Left renal cortex interstitium (tissue), 4 donors: ENCODE measurements at regions not wholly inside any gene's neighbourhood (a gene's known extent, or its start where the extent isn't known, plus 50 kb on each side); places are given as distances from the start of the nearest gene placed in this dataset.
"Not testable (repeated sequence)": the region's sequence is repeated elsewhere in the genome, so short reads cannot be mapped to it uniquely, and the experiment has no call there.

Experiments used
- DNase-seq, 4 donors: peaks; one replicate each; pipeline ENCODE4 v3.0.0-alpha.2; 2013; ENCODE audit warnings: low read depth in 4 of 4, low spot score in 2 of 4, missing footprints in 1 of 4

- no peak for DNase-seq
Measured at GRCh38 chr10:56298941-56299340, 62.1 kb downstream of the ZWINT start.

DNA sequence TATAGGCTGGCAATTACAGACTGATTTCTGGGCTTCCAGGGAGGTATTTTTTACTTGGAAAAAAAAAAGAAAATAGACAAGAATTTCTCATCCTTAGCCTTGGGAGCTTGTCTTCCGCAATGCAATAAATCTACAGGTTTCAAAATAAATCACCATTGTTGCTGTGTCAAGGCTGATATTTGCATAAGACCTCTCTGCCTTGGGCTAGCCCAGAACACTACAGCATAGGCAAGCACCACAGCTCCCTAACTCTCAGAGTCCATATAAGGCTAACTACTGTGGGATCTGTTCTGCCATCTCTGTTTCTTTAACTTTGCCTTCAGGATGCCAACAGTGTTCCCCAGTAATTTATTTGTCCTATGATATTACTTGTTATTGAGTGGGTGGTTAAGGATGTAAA is 64.4 kb downstream of the ZWINT start:
- no peak for DNase-seq

DNA sequence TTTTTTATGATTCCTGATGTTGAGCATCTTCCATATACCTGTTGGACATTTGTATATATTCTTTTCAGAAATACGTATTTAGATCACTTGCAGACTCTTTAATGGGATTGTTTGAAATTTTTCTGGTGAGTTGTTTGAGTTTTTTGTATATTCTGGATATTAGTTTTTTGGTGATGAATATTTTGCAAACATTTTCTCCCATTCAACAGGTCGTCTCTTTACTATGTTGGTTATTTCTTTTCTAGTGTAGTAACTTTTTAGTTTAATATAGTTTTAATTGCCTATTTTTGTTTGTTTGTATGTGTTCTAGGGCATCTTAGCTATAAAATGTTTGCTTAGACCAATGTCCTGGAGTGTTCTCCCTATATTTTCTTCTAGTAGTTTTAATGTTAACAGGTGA is 72.7 kb downstream of the ZWINT start:
- DNase-seq: no peak

DNA sequence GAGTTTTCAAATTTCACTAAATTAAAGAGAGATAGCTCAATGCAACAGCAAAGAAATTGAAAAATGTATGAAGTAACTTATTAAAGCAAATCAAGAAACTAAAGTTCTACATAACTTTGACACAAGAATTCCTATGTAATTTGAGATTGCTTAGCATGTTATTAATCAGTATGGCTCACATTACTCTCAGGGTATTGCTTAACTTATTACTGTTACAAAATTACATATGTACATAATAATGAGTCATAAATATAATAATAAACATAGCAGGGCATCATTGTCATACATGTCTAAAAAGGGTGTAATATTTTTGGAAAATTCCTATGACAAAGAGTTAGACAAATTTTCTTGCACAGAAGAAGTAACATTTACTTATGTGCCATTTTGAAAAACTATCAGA is 75.0 kb downstream of the ZWINT start:
- DNase-seq: no peak

DNA sequence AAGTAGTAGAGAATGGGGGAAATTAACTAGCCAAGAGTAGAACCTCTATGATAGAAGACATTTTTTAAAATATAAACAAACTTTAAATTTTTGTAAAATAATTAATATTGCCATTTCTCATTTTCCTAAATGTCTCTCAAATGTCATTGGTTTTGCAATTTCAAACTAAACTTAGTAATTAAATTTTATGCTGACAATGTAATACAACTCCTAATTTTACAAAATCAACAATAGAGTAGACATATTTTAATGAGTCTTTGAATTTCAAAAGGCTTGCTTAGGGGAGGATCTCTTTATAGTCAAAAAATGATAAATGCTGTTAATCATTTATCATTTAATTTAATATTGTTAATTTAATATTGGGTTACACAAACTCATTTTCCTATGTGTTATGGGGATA is 81.8 kb downstream of the ZWINT start:
- DNase-seq: no peak

- no peak for DNase-seq
Measured at GRCh38 chr10:56269181-56269580, 91.9 kb downstream of the ZWINT start.

DNA sequence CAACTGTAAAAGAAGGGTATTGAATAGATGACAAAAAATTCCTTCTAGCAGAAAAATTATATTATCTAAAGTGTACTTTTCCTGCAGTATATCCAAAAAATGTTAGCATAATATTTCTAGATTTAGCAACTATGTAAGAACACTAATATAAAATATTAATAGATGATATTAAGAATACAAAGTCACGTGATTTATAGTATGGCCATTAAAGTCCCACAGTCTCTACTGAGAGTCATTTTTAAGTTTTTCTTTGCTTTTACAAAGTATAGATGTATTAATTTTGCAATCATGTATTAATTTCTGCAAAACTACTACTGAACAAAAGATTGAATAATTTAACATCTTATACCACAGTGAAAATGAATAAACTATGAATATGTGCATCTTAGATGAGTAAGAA is 94.9 kb downstream of the ZWINT start:
- no peak for DNase-seq

GRCh38 chr10:56258991-56259390 is 102.1 kb downstream of the ZWINT start:
- no peak for DNase-seq

DNA sequence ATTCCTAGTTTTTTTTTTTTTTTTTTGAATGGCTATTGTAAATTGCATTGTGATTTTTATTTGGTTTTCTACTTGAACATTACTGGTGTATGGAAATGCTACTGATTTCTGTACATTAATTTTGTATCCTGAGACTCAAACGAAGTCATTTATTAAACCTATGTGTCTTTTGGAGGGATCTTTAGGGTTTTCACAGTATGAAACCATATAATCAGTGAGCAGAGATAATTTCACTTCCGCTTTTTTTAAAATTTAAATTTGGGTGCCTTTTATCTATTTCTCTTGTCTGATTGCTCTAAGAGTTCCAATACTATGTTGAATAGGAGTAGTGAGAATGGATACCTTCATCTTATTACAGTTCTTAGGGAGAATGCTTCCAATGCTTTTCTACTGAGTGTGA is 102.7 kb downstream of the ZWINT start:
- no peak for DNase-seq

GRCh38 chr10:56255298-56255697 is 105.8 kb downstream of the ZWINT start:
- DNase-seq: no peak

DNA sequence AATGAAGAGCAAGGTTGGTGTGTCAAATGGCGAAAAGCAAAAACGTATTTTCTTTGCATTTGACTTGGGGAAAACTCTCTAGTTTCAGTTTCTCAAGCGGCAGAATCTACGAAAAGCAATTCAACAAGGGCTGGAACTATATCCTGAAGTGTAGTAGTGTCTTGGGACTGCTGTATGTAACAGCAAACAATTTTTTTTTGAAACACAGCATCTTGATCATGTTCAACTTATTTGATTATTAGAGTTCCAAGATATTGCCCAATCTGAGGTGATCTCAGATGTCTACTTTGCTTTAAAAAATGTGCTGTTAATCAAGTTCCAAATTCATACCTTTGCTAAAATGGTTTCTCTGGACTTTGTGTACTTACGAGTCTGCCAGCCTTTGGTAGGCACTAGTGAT is 120.6 kb downstream of the ZWINT start:
- DNase-seq: no peak

DNA sequence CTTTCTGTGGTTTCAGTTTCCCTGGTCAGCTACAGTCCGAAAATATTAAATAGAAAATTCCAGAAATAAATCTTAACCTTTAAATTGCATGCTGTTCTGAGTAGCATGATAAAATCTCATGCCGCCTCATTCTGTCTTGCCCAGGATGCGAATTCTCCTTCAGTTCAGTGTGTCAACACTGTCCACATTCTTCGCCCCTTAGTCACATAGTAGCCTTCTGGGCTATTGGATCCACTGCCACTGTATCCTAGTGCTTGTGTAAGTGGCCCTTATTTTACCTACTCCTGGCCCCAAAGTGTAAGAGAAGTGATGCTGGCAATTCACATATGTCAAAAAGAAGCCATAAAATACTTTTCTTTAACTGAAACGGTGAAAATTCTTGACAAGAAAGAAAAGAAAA is 129.6 kb downstream of the ZWINT start:
- DNase-seq: no peak

- no peak for DNase-seq
Measured at GRCh38 chr10:56222237-56222636, 138.8 kb downstream of the ZWINT start.

DNA sequence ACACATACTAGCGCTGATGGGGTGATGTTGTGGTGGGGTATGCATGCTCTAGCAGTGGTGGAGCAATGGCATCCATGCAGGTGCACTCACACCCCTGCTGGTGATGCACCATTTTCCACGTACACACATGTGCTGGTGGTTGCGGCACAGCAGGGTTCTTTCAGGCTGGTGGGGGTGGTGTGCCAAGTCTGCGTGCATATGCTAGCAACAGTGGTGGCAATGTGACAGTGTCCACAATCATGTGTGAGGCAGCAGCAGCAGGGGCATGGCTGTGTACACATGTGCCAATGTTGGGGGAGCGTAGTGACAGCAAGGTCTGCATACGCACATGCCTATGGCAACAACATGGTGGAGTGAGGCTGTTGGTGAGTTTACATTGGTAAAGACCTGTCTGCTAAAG is 148.1 kb downstream of the ZWINT start:
- DNase-seq: no peak

DNA sequence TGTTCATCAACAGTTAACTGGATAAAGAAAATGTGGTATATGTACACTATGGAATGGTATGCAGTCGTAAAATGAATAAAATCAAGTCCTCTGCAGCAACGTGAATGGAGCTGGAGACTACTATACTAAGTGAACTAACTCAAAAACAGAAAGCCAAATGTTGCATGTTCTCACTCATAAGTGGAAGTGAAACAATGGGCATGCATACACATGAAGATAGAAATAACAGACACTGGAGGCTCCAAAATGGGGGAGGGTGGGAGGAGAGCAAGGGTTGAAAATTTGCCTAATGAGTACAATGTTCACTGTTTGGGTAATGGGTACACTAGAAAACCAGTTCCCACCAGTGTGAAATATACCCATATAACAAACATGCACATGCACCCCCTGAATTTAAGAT is 179.5 kb downstream of the ZWINT start:
- DNase-seq: no peak

DNA sequence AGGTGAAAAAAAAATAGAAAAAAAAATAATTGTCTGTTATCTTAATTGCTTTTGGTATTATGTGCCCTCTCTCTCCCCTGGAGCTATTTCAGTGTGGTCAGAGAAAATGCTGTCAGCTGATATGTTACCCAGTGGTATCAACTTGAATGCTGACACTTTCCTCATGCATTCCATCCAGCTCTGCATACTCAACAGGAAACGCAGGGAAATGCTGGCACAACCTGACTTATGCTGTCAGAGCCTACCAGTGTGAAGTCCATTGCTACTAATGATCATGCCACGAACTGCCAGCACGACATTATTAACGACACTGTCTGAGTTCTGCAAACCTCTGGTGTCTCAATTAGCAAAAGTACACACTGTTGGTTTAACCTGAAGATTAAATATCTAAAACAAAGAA is 182.8 kb downstream of the ZWINT start:
- no peak for DNase-seq

DNA sequence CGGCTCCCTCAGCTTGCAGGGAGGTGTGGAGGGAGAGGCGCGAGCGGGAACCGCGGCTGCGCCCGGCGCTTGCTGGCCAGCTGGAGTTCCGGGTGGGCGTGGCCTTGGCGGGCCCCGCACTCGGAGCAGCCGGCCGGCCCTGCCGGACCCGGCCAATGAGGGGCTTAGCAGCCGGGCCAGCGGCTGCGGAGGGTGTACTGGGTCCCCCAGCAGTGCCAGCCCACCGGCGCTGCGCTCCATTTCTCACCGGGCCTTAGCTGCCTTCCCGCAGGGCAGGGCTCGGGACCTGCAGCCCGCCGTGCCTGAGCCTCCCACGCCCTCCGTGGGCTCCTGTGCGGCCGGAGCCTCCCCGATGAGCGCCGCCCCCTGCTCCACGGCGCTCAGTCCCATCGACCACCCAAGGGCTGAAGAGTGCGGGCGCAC is 206.0 kb downstream of the ZWINT start:
- DNase-seq: not testable (repeated sequence)

DNA sequence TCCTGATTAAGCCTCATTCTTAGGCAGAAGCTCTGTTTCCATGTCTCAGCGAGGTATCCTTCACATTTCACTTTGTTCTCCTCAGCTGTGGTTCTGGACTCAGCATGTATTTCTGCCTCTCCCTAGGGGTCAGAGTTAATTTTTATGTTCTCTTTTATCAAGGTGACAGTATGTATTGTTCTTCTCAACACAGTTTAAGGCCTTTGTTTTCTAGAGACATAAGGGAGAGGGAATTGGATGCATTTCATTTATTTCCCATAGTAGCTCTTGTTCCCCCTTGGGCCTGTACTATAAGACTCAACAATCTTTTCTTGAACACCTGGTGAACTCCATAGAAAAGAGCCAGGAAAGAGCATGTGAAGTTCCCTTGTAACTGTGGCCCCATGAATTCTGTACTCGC is 214.3 kb downstream of the ZWINT start:
- DNase-seq: no peak

DNA sequence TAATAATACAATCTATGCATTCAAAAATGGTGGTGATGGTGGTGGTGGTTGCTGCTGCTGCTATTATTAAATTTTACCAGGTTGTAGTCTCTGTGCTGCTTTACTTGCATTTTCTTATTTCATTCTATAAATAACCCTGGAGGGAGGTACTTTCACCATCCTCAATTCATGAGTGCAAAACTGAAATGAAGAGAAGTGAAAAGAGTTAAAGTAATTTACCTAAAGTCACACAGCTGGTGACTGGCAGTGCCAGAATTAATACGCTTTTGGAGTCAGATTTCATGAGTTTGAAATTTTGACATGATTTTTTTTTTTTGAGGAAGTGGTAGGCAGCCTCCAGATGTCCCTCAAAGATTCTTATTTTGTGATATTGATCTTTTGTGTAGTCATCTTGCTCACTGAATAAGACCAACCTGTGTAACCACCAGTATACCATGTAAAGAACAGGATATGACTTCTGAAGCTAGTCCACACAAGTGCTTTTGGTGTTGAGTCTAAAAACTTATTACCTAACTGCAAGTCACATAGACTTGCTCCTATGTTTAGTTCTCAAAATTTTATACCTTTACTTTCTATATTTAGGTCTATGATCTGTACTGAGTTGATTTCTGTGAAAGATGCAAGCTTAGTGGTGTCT is 218.8 kb downstream of the ZWINT start:
- DNase-seq: no peak

- no peak for DNase-seq
Measured at GRCh38 chr10:56139405-56139804, 221.7 kb downstream of the ZWINT start.

DNA sequence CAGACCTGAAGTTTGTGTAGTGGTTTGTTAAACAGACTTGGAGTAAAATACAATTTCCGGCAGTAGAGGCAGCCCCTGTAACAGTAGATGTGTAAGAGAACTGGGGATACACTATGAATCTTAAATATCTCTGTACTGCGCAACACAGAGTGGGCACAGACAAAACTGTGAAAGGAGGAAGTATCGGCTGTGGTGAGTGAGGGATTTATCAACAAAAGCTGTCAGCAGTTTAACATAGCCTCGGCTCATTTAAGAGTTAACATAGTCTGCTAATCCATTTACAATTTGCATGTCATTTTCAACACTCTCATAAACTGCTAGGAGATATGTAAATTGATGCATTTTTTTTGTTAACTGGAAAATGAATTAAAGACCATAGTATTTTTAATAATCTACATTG is 225.2 kb downstream of the ZWINT start:
- DNase-seq: no peak

GRCh38 chr10:56123247-56123646 is 237.8 kb downstream of the ZWINT start:
- no peak for DNase-seq

GRCh38 chr10:56116684-56117083 is 244.4 kb downstream of the ZWINT start:
- peak in 1 of 4 donors; percentile 1 for DNase-seq
